AG04449 (cell line): ENCODE measurements at regions not wholly inside any gene's neighbourhood (a gene's known extent, or its start where the extent isn't known, plus 50 kb on each side); places are given as distances from the start of the nearest gene placed in this dataset.

Experiments
- CTCF ChIA-PET: fragments of 350-600 bp; formaldehyde crosslinking; extraction: SDS; loops from one replicate; lab custom pipeline; 2021; ENCODE audit warnings: antibody characterized with exemption; lab: Yijun Ruan, JAX
- POLR2A ChIA-PET: fragments of 400-600, 350-600 bp; formaldehyde crosslinking; extraction: SDS; loops from one replicate; lab custom pipeline; 2020; ENCODE audit warnings: antibody characterized with exemption, inconsistent platforms; lab: Yijun Ruan, JAX
- DNase-seq: peaks from one replicate; pipeline ENCODE4 v3.0.0-alpha.2; 2010; ENCODE audit warnings: low read depth, low spot score
- H3K4me3 ChIP-seq: 2 replicates; pipeline ENCODE4 v1.5.1; 2011; ENCODE audit warnings: low read depth, mild to moderate bottlenecking, control low read depth, low read length
- CTCF ChIP-seq: IDR thresholded peaks from one replicate; pipeline ENCODE4 v1.5.1; 2011; ENCODE audit warnings: mild to moderate bottlenecking, moderate library complexity, low read length, control low read depth, inconsistent platforms; ENCODE audit not compliant: insufficient read depth; ENCODE audit errors: missing control alignments

GRCh38 chr1:47638713-47639112, 200.9 kb downstream of the FOXD2 start:
- DNase-seq: no peak
- CTCF ChIA-PET: no interaction called here
- no peak overlapping the region for H3K4me3 ChIP-seq
- no peak for TF ChIP-seq CTCF
- POLR2A ChIA-PET: no interaction called here

DNA sequence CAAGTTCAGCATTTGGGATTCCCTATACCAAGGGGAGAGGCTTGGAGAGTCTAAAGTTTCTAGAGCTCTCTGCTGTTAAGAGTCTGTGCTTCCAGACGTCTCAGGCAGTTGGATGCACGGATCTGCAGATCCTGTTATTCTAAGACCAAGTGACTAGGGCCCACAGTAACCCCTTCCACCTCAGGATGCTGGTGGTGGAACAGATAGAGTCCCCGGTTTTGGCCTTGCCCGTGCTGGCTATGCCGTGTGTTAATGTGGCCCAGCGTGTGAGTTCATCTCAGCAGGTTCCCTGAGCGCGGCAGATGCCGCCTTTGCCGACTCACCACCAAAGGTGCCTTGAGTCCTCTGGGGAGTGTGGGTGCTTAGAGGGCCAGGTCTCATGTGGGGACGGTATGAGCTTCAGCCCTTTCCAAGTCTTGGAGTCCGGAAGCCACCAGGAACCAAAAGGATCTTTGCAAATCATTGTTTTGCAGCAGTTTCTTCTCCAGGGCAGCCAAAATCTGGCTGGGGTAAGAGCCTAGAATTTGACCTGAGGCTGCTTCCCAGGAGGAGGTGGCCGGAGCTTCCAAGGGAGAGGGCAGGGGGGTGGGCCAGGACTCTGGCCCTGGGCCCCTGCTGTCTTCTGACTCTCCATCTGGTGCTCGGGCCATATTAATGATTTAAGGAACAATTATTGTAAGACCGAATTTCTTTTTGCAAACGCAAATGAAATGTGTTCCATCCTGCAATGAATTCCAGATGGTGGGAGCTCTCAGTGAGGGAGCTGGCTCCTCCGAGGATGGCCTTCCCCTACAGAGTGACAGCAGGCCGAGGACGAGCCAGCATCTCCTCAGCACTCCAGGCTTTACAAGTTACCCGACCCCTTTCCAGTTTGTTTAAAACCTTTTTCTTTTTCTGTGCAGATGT, 205.7 kb downstream of the FOXD2 start:
- POLR2A ChIA-PET: no interaction called here
- DNase-seq: no peak
- no peak overlapping the region for H3K4me3 ChIP-seq
- CTCF ChIA-PET: no interaction called here
- no peak for TF ChIP-seq CTCF

DNA sequence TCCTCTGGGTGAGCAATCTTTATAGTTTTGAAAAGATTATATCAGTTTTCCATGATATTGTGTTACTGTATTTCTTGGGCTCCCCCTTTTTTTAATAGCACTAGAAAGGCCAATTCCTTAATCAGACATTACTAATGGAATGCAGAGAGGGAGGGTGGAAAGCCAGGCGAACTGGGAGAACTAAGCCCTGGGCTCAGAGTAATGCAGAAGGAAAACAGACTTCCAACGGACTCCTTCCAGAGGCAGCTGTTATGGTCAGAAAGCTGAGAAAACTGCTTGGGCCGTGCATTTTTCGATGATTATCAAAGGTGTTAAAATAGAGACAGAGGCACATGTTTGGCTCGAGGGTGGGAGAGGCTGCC, 206.3 kb downstream of the FOXD2 start:
- ChIA-PET POLR2A (no interaction called here), CTCF (interaction anchor here (1.5 kb wide), 1 partner anchor 207 kb away, joined by 3 read pairs; no protein-coding TSS in a partner anchor)

DNA sequence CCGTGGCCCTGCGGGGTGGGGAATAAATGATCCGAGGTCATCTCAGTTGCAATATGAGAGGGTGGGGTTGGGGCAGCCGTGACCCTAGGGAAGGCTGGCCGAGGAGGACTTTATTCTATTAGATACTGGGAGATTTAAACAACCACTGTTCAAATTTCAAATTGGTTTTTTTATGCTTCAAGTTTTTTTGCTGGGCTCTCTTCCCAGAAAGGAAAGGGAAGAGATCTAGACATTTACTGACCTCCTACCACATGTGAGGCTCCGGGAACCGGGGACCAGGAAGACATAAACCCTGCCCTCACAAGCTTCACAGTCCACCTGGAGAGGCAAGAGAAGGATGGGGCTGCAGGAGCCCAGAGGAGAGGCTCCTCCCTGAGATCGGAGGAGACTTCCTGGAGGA, 207.3 kb downstream of the FOXD2 start:
- TF ChIP-seq CTCF: no peak
- ChIA-PET CTCF (interaction anchor here (1.5 kb wide), 1 partner anchor 208 kb away, joined by 3 read pairs; no protein-coding TSS in a partner anchor), POLR2A (no interaction called here)
- DNase-seq: no peak
- no peak overlapping the region for H3K4me3 ChIP-seq

More for the DNA sequence above, 206.3 kb downstream of the FOXD2 start:
- no peak for DNase-seq
- no peak overlapping the region for H3K4me3 ChIP-seq
- no peak for TF ChIP-seq CTCF

GRCh38 chr1:47646676-47647075, 208.8 kb downstream of the FOXD2 start:
- POLR2A ChIA-PET: no interaction called here
- no peak for DNase-seq
- H3K4me3 ChIP-seq: no peak overlapping the region
- TF ChIP-seq CTCF: no peak
- CTCF ChIA-PET: no interaction called here

DNA sequence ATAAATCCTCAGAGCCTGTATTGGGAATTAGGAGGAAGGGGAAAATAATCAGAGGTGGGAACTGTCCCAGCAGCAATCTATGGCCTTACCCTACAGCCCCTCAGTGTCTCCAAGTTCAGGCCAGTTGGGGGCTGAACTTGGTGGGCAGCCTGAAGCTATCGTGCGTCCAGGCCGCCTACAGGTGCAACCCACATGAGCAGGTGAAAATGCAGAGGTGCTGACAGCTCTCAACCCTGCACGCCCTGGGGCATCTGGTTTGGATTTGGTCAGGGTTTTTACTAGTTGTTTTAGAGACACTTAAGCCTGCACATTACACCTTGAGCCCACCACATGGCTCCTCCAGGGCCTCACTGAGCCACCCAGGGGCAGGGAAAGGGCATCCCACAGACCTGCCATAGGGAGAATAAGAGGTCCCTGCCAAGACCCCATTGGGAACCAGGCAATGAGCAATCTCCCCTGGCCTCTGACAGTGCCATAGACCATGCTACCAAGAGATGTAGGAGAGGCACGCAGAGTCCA, 209.5 kb downstream of the FOXD2 start:
- no peak overlapping the region for H3K4me3 ChIP-seq
- CTCF ChIA-PET: no interaction called here
- POLR2A ChIA-PET: no interaction called here
- TF ChIP-seq CTCF: no peak
- no peak for DNase-seq
